GM10266 (cell line): ENCODE measurements at regions not wholly inside any gene's neighbourhood (a gene's known extent, or its start where the extent isn't known, plus 50 kb on each side); places are given as distances from the start of the nearest gene placed in this dataset.

Source experiments
- DNase-seq: peaks from one replicate; pipeline ENCODE4 v3.0.0; 2012; ENCODE audit errors: extremely low spot score
- TF ChIP-seq, protein P1 (sequence below): IDR thresholded peaks from 2 replicates; pipeline ENCODE4 v1.5.1; 2012; ENCODE audit warnings: mild to moderate bottlenecking, low read depth; ENCODE audit not compliant: control insufficient read depth, insufficient read depth; ENCODE audit errors: missing control alignments

DNA sequence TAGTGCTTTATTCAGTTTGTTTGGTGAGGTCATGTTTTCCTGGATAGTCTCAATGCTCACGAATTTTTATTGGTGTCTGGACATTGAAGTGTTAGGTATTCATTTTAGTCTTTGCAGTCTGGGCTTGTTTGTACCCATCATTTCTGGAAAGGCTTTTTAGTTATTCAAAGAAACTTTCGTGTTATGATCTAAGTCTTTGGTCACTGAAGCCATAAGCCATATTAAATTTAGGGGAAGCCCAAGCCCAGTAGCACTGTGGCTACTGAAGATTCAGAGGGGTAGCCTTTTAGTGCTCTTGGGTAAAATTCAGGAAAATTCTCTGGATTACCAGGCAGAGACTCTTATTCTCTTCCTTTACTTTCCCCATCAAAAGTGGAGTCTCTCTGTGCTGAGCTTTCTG lies 56.2 kb upstream of the PEX5L start:
- DNase-seq: no peak

DNA sequence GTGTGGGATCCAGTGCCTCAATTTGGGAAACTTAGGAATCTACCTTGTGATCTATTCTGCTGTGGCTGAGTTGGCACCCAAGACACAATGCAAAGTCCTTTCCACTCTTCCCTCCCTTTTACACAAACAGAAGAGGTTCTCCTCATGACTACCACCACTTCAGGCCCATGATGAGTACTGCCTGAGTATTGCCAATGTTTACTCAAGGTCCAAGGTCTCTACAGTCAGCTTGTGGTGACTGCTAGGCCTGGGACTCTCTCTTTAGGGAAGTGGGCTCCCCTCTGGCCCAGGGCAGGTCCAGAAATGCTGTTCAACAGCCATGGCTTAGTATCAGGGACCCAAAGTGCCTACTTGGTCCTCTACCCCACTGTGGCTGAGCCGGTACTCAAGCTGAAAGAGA lies 56.8 kb upstream of the PEX5L start:
- TF ChIP-seq, protein P1, sequence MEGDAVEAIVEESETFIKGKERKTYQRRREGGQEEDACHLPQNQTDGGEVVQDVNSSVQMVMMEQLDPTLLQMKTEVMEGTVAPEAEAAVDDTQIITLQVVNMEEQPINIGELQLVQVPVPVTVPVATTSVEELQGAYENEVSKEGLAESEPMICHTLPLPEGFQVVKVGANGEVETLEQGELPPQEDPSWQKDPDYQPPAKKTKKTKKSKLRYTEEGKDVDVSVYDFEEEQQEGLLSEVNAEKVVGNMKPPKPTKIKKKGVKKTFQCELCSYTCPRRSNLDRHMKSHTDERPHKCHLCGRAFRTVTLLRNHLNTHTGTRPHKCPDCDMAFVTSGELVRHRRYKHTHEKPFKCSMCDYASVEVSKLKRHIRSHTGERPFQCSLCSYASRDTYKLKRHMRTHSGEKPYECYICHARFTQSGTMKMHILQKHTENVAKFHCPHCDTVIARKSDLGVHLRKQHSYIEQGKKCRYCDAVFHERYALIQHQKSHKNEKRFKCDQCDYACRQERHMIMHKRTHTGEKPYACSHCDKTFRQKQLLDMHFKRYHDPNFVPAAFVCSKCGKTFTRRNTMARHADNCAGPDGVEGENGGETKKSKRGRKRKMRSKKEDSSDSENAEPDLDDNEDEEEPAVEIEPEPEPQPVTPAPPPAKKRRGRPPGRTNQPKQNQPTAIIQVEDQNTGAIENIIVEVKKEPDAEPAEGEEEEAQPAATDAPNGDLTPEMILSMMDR: no peak
- DNase-seq: no peak

More for the DNA sequence above, 56.2 kb upstream of the PEX5L start:
- TF ChIP-seq, protein P1: no peak

DNA sequence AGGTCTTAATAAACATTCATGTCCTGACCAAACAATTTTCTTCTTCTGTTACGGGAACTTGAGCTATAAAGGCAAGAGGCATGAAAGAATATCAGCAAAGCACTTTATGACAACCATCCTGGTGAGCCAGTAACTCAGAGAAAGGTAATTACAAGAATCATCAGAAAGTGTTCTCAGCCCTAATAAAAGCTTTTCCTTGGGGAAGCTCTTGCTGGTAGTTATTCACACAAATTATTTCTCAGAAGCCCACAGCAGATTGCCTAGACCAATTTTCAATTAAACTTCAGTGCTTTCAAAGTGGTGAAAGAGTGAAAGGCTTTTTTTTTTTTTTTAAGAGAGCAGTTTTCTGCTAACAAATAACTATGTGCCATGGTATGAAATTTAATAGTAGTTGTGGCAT lies 60.9 kb upstream of the PEX5L start:
- DNase-seq: no peak
- TF ChIP-seq, protein P1: no peak

DNA sequence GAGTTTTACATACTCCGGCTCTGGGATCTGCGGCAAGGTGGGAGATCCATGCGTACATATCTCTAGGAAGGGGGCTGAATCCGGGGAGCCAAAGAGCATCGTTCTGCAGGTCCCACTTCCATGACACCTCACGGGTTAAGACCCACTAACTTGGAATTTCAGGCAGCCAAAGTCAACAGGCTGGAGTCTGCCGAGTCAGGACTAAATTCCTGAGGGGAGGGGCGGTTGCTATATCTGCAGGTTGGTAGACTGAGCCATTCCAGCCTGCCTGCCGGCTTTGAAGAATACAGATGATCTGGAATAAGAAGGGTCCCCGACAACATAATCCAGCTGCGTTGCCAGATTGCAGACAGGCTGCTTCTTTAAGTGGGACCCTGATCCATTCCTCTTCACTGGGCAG lies 65.4 kb upstream of the PEX5L start:
- no peak for DNase-seq
- TF ChIP-seq, protein P1: no peak

DNA sequence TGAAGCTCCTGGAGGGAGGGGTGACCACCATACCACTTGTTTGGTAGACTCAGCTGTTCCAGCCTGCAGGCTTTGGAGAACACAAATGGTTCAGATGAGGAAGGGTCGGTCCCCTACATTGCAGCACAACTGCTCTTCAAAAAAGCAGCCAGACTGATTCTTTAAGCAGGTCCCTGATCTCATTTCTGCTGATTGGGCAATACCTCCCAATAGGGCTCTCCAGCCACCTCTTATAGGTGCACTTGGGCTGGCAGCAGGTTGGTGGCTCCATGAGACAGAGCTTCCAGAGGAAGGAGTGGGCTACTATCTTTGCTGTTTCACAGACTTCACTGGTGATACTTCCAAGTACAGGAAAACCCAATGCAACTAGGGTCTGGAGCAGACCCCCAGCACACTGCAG lies 65.9 kb upstream of the PEX5L start:
- no peak for DNase-seq
- TF ChIP-seq, protein P1: no peak

DNA sequence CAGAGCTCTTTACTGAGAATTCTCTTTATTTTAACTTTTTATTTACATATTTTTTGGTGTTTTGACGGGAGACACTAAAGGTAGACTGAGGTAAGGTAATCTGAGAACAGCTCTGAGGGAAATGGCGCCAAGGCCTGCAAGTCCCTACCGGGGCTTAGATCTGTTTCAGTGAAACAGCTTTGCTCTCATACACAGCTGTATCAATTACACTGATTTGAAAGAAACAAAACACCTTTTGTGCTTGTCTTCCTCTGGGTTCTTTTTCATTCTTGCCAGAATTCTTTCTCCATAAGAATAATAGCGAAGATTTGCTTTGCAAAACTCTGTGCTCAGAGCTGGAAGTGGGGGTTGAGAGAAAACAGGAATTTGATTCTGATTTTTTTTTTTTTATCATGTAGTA lies 79.5 kb upstream of the PEX5L start:
- TF ChIP-seq, protein P1: no peak
- DNase-seq: no peak

DNA sequence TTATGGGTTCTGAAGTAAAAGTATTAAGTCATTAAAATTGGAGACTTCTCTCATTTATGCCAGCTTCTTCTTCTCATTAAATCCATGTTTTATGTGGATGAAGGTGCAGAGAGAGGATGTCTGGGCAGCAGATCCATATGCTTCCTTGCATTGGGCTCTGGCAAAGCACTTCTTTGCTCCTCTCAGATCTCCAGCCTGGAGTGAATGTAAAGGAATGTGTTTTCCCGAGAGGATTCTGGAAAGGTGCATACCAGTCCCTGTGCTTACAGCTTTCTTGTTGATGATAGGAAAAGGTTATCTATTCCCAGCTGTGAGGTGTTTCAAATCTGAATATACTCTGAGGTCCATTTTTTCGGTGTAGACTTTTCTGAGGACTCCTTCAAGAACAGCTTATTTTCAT lies 79.9 kb upstream of the PEX5L start:
- DNase-seq: no peak
- TF ChIP-seq, protein P1: no peak
